ENCODE measurements at regions not wholly inside any gene's neighbourhood (a gene's known extent, or its start where the extent isn't known, plus 50 kb on each side); places are given as distances from the start of the nearest gene placed in this dataset.

DNA sequence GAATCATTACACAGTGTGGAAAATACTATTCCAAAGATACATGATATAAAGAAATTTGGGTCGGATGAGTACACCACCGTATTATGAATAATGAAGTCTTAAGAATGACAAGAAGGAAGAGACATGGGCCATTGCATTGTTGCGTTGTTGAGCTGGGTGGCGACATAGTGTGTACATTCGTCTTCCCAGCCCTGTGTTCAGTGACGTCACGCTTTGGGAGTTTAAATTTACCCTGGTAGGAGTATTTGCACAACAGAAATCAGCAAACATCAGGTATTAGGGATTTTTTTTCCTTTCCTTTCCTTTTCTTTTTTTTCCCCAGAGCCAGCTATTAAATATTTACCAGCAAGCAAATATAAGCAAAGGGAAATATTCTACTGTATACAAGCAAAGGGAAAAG is 347.2 kb upstream of the NETO1 start:
- TF ChIP-seq CTCF (IDR thresholded peaks at IDR 0.05) (no peak), POLR2A (IDR thresholded peaks at IDR 0.05) (no peak)

Measured in thyroid gland (tissue), 4 donors.